ENCODE measurements at regions not wholly inside any gene's neighbourhood (a gene's known extent, or its start where the extent isn't known, plus 50 kb on each side); places are given as distances from the start of the nearest gene placed in this dataset.

DNA sequence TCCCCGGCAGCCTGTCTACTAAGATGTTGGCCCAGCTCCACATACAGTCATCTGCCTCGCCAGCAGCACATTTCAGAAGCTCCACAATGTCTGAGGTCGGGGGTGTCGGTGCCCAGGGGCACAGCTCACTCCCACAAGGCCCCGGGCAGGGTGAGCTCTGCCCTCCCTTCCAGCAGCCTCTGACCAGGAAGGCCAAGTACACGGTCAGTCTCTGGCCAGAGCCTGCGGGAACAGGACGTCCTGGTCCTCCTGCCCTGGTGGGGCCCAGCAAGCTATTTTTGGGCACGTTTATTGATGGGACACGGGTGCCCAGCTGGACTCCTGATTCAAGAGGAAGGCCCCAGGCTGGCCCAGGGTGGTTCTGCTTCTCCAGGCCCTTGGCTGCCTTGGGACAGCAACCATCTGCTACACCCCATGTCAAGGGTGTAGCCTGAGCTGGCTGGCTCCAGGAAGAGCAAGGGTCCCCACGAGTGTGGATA, 114.9 kb upstream of the PTPN1 start:
- H2AFZ ChIP-seq (ENCODE audit: low read depth, low read length, severe bottlenecking): no peak overlapping the region
- TF ChIP-seq, protein P1, sequence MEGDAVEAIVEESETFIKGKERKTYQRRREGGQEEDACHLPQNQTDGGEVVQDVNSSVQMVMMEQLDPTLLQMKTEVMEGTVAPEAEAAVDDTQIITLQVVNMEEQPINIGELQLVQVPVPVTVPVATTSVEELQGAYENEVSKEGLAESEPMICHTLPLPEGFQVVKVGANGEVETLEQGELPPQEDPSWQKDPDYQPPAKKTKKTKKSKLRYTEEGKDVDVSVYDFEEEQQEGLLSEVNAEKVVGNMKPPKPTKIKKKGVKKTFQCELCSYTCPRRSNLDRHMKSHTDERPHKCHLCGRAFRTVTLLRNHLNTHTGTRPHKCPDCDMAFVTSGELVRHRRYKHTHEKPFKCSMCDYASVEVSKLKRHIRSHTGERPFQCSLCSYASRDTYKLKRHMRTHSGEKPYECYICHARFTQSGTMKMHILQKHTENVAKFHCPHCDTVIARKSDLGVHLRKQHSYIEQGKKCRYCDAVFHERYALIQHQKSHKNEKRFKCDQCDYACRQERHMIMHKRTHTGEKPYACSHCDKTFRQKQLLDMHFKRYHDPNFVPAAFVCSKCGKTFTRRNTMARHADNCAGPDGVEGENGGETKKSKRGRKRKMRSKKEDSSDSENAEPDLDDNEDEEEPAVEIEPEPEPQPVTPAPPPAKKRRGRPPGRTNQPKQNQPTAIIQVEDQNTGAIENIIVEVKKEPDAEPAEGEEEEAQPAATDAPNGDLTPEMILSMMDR (IDR thresholded peaks at IDR 0.05; ENCODE audit: insufficient read depth, low read length, poor library complexity, severe bottlenecking): no peak
- TF ChIP-seq EZH2phosphoT487 (conservative IDR thresholded peaks at IDR 0.05; ENCODE audit: low read length): no peak
- H3K9me2 ChIP-seq (replicated peaks; ENCODE audit: insufficient read depth, low read length): no peaks in the 10 kb centered on the region
- no peaks in the 10 kb centered on the region for H3K9me3 ChIP-seq (ENCODE audit: insufficient read depth, low read length)
- no peak overlapping the region for H3K4me2 ChIP-seq (ENCODE audit: low read depth, low read length, poor library complexity, severe bottlenecking)
- H3K4me3 ChIP-seq (ENCODE audit: insufficient read depth, low read length, poor library complexity, severe bottlenecking): no peak overlapping the region
- H4K20me1 ChIP-seq (ENCODE audit: low read depth, low read length): no peaks in the 10 kb centered on the region
- H3K9ac ChIP-seq (ENCODE audit: low read length): no peak overlapping the region
- no peaks in the 10 kb centered on the region for H3K27me3 ChIP-seq (ENCODE audit: low read length)
- H3F3A ChIP-seq (ENCODE audit: insufficient read depth): no peaks in the 10 kb centered on the region
- H3K36me3 ChIP-seq (ENCODE audit: low read length): no peaks in the 10 kb centered on the region
- no peaks in the 10 kb centered on the region for H3K79me2 ChIP-seq (ENCODE audit: insufficient read depth, low read length)
- H3K27ac ChIP-seq (ENCODE audit: low read depth, low read length): no peak overlapping the region

DNA sequence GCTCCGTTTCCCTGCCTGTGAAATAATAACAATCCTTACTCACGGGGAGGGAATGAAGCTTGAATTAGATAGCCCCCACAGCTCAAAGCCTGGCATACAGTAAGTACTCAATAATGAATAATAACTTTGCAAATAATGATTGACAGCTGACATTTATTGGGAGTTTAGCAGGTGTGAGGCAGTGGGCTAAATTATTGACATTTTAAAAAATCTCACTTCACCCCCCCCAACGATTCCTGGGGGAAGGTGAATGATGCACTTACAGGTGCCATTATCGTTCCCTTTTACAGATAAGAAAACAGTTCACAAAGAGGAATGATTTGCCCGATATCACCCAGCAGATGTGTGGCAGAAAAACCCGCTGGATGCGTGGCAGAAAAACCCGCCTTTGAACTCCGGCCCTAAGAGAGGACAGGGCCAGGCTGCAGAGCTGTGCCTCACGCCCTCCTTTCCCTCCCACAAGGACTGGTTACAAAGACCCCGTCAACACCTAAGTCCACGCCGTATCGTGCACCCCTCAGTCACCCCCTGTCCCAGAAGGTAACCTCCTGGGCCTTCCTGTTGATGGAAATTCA, 114.2 kb upstream of the PTPN1 start:
- Histone ChIP-seq H3F3A (ENCODE audit: insufficient read depth) (no peaks in the 10 kb centered on the region), H2AFZ (ENCODE audit: low read depth, low read length, severe bottlenecking) (no peak overlapping the region), H3K9me3 (ENCODE audit: insufficient read depth, low read length) (no peaks in the 10 kb centered on the region), H4K20me1 (ENCODE audit: low read depth, low read length) (no peaks in the 10 kb centered on the region), H3K27ac (ENCODE audit: low read depth, low read length) (no peak overlapping the region), H3K9ac (ENCODE audit: low read length) (no peak overlapping the region), H3K9me2 (replicated peaks; ENCODE audit: insufficient read depth, low read length) (no peaks in the 10 kb centered on the region), H3K36me3 (ENCODE audit: low read length) (no peaks in the 10 kb centered on the region), H3K4me2 (ENCODE audit: low read depth, low read length, poor library complexity, severe bottlenecking) (no peak overlapping the region), H3K4me3 (ENCODE audit: insufficient read depth, low read length, poor library complexity, severe bottlenecking) (no peak overlapping the region), H3K27me3 (ENCODE audit: low read length) (no peaks in the 10 kb centered on the region), H3K79me2 (ENCODE audit: insufficient read depth, low read length) (no peaks in the 10 kb centered on the region)
- TF ChIP-seq, protein P1 (IDR thresholded peaks at IDR 0.05; ENCODE audit: insufficient read depth, low read length, poor library complexity, severe bottlenecking): no peak
- TF ChIP-seq EZH2phosphoT487 (conservative IDR thresholded peaks at IDR 0.05; ENCODE audit: low read length): no peak

DNA sequence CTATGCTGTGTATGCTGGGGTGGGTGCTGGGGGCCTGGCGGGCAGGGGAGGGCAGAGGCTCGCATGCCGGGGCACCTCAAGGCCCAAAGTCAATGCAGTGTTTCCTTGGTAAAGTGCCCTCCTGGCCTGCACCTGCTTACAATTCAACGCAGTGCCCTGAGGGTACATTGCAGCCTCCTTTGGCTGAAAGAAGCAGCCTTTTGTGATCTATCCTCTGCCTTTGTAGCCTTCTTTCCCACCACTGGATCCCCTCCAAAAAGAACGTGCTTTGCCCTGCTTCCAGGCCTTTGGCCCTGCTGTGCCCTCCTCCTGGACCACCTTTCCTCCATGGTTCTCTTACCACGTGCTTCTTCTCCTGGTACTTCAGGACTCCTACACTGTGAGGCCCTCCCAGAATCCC, 113.6 kb upstream of the PTPN1 start:
- TF ChIP-seq, protein P1 (IDR thresholded peaks at IDR 0.05; ENCODE audit: insufficient read depth, low read length, poor library complexity, severe bottlenecking): no peak
- no peak for TF ChIP-seq EZH2phosphoT487 (conservative IDR thresholded peaks at IDR 0.05; ENCODE audit: low read length)
- H3K27ac ChIP-seq (ENCODE audit: low read depth, low read length): no peak overlapping the region
- no peak overlapping the region for H3K4me2 ChIP-seq (ENCODE audit: low read depth, low read length, poor library complexity, severe bottlenecking)
- no peak overlapping the region for H2AFZ ChIP-seq (ENCODE audit: low read depth, low read length, severe bottlenecking)
- no peaks in the 10 kb centered on the region for H3K79me2 ChIP-seq (ENCODE audit: insufficient read depth, low read length)
- no peaks in the 10 kb centered on the region for H3F3A ChIP-seq (ENCODE audit: insufficient read depth)
- H3K4me3 ChIP-seq (ENCODE audit: insufficient read depth, low read length, poor library complexity, severe bottlenecking): no peak overlapping the region
- no peaks in the 10 kb centered on the region for H3K9me2 ChIP-seq (replicated peaks; ENCODE audit: insufficient read depth, low read length)
- no peak overlapping the region for H3K9ac ChIP-seq (ENCODE audit: low read length)
- no peaks in the 10 kb centered on the region for H3K9me3 ChIP-seq (ENCODE audit: insufficient read depth, low read length)
- no peaks in the 10 kb centered on the region for H3K36me3 ChIP-seq (ENCODE audit: low read length)
- H3K27me3 ChIP-seq (ENCODE audit: low read length): no peaks in the 10 kb centered on the region
- no peaks in the 10 kb centered on the region for H4K20me1 ChIP-seq (ENCODE audit: low read depth, low read length)

All from SU-DHL-6 (cell line).